ENCODE measurements at regions not wholly inside any gene's neighbourhood (a gene's known extent, or its start where the extent isn't known, plus 50 kb on each side); places are given as distances from the start of the nearest gene placed in this dataset.

DNA sequence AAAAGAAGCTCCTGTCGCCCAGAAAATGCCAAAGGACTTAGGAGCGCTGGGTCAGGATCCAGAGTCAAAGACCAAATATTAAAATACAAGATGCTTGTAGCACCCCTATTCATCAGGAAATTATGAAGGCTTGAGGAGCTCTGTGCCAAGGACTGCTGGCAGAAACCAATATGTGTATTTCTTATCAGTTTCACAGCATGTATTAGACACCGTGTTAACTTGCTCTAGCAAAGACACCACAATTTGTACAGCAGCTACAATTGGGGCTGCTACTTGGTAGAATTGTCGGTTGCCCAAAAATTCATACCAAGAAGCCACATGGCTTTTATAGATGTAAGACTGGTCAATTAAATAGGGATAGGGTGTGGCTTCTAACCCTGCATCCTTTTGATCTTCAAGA is 128.8 kb downstream of the CD47 start:
- TF ChIP-seq, protein P1, sequence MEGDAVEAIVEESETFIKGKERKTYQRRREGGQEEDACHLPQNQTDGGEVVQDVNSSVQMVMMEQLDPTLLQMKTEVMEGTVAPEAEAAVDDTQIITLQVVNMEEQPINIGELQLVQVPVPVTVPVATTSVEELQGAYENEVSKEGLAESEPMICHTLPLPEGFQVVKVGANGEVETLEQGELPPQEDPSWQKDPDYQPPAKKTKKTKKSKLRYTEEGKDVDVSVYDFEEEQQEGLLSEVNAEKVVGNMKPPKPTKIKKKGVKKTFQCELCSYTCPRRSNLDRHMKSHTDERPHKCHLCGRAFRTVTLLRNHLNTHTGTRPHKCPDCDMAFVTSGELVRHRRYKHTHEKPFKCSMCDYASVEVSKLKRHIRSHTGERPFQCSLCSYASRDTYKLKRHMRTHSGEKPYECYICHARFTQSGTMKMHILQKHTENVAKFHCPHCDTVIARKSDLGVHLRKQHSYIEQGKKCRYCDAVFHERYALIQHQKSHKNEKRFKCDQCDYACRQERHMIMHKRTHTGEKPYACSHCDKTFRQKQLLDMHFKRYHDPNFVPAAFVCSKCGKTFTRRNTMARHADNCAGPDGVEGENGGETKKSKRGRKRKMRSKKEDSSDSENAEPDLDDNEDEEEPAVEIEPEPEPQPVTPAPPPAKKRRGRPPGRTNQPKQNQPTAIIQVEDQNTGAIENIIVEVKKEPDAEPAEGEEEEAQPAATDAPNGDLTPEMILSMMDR (IDR thresholded peaks at IDR 0.05), result no peak
- no peak for TF ChIP-seq POLR2A (IDR thresholded peaks at IDR 0.05; ENCODE audit: low read depth)
- no peak for TF ChIP-seq POLR2AphosphoS5 (IDR thresholded peaks at IDR 0.05)

Measured in esophagus muscularis mucosa (tissue), 3 donors.